ENCODE measurements at regions not wholly inside any gene's neighbourhood (a gene's known extent, or its start where the extent isn't known, plus 50 kb on each side); places are given as distances from the start of the nearest gene placed in this dataset.
"Not testable (repeated sequence)": the region's sequence is repeated elsewhere in the genome, so short reads cannot be mapped to it uniquely, and the experiment has no call there.

DNA sequence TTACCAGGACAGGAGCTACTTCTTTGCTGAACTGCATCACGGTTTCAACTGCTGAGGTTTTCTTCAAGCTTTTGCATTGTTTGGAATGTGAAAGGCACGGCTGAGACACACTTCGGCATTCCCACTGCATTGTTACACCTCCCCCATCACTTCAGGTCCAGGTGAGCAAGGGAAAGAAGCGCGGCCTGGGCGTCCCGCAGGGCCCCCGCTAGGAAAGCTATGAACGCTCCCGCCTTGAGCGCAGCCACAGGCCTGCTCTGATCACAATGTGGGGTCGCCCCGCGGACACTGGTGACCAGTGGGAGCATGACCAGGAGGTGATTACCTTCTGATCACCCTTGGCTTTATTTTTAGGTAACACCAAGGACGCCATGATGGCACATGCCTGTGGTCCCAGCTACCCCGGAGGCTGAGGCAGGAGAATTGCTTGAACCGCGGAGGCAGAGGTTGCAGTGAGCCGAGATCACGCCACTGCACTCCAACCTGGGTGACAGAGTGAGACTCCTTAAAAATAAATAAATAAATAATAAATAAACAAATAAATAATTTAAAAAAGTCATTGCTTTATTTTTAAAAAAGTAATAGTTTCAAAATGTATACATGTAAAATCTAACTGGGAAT lies 82.2 kb upstream of the ANTXRL start:
- DNase-seq = not testable (repeated sequence)

- not testable (repeated sequence) for DNase-seq
Observed at GRCh38 chr10:46210427-46210826, 76.4 kb upstream of the ANTXRL start.

DNA sequence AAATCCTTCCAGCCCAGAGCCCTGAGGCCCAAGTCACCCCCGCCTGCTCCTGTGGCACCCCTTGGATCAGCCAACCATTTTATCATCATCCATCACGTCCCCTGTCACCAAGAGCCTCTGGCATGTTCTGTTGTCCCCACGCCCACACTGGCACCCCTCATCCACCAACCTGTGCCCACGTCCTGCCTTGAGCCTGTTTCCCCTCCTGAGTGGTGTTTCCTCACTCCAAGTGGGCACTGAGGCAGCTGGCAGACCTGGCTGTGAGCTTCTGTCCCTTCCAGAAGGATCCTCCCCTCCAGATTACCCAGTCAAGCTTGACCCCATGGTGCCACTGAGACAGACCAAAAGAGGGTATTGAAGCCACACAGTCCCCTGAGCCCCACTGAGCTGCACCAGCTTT lies 71.4 kb upstream of the ANTXRL start:
- DNase-seq = no peak

- DNase-seq = no peak
Observed at GRCh38 chr10:46216003-46216634, 70.7 kb upstream of the ANTXRL start.

DNA sequence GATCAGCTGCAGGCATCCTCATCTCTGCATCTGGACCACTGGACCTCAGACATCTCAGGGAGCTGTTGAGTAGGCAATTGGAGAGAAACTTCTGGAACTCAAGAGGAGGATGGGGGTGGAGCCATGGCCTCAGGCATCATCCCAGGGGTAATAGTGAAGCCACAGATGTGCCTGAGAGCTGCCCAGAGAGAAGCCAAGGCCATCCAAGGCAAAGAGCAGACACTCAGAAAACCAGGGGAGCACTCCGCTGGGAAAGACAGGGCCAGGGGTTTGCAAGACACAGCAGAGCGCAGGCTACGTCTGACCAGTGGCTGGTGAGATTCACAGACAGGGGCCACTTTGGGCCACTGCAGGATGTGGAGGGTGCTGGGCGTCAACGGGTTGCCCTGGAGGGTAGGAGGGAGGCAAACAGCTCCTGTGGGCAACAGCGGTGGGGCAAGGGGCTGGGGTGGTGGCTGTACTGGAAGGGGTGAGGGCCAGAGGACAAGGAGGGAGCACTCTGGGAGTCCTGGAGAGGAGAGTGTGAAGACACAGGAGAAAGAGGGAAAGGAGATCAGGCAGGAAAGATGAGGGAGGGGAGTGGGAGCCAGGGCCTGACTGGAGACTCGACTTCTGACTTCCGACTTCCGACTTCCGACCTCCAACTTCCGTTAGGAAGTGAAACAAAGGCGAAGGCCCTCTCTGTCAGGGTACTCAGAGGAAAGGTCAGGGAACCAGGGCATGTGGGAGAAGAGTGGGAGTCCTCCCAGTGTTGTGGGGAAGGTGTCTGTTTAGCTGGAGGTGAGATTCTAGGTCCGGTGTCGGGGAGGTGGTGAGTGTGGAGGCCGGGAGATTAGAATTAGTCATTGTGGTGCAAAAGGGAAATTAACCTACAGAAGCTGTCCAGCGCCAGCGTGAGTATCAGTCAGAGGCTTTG lies 69.7 kb upstream of the ANTXRL start:
- no peak for DNase-seq

DNA sequence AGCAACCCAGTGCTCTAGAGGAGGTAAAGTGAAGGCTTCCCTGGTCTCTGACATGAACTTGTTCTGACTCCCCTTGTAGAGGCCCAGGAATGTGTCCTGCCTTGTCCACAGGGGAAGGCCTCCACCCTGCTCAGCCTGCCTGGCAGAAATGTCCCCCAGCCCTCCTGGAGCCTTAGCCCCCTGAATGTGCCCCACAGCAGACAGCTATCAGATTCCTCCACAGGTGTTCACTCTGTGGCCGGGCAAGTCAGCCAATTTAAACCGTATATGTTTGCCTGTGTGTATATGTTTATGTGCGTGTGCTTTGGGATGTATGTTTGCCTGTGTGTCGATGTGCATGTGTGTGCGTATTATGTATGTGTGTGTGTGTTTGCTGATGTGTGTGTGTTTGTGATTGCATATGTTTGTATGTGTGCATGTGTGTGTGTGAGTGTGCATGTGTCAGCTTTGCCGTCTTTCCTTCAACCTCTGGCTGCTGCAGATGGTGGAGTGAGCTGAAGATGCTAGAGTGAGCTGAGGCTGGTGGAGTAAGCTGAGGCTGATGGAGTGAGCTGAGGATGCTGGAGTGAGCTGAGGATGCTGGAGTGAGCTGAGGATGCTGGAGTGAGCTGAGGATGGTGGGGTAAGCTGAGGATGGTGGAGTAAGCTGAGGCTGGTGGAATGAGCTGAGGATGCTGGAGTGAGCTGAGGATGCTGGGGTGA lies 68.9 kb upstream of the ANTXRL start:
- DNase-seq = no peak

DNA sequence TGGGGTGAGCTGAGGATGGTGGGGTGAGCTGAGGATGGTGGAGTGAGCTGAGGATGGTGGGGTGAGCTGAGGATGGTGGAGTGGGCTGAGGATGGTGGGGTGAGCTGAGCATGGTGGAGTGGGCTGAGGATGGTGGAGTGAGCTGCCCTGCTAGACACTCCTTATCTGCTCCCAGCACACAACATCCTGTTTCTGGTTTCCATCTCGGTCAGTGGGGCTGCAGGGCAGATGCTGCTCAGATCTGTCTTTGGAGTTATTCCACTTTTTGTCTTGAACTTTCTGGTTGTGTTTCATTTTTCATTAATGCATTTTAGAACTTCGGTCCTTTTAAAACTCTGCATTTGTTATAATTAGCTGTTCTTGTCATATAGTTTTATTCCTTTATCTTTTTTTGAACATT lies 67.9 kb upstream of the ANTXRL start:
- no peak for DNase-seq

GRCh38 chr10:46219431-46219990 lies 67.3 kb upstream of the ANTXRL start:
- DNase-seq = not testable (repeated sequence)

GRCh38 chr10:46220187-46220586 lies 66.6 kb upstream of the ANTXRL start:
- DNase-seq = no peak

- DNase-seq = peak; percentile 60
Observed at GRCh38 chr10:46220872-46221538, 65.8 kb upstream of the ANTXRL start.

DNA sequence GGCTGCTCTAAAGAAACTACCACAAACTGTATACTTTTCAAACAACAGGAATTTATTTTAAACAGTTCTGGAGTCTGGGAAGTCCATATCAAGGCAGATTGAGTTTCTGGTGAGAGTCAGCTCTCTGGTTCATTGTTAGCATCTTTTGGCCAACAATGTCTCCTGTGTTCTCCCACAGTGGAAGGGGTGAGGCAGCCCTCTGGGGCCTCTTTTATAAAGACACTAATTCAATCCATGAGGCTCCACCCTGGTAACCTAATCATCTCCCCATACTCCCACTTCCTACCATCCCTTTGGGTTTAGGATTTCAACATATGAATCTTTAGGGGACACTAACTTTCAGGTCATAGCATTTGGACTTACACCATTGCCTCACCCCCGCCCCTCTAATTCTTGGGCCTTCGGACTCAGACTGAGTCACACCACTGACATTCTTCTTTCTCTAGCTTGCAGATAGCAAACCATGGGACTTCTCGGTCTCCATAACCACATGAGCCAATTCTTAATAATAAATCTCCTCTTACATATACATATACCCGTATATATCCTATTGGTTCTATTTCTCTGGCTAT lies 64.3 kb upstream of the ANTXRL start:
- DNase-seq = no peak

GRCh38 chr10:46223064-46223480 lies 63.7 kb upstream of the ANTXRL start:
- DNase-seq = peak; percentile 62

- DNase-seq = peak; percentile 55
Observed at GRCh38 chr10:46223626-46224413, 63.0 kb upstream of the ANTXRL start.

DNA sequence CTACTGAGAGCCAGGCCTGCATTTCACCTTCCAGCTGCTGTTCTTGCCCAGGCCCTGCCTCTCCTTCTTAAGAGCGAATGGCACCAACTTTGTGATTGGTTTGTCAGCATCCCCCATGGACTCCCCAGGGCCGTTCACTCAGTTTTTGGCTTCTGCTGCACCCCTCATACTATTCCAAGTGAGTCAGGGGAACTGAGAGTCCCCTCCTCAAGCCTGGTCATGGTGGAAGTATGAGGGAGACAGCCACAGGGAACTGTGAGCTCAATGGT lies 62.4 kb upstream of the ANTXRL start:
- no peak for DNase-seq

DNA sequence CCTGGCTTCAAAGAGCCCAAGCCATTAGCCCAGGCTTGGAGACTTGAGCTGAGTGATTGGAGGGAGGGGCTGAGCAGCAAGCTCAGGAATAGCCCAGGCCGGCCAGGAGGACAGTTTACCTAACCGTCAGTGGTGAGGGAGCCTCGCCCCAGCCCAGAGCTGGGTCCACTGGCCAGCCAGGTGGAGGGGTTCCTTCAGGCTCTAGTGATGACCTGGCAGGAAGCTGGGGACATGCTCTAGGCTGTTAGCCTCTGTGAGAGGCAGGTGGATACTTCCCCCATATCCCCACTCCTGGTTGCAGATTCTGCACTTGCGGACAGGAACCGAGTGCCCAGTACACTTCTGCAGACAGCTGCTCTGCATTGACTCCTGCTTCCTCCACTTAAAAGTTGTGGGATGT lies 61.2 kb upstream of the ANTXRL start:
- DNase-seq = no peak

DNA sequence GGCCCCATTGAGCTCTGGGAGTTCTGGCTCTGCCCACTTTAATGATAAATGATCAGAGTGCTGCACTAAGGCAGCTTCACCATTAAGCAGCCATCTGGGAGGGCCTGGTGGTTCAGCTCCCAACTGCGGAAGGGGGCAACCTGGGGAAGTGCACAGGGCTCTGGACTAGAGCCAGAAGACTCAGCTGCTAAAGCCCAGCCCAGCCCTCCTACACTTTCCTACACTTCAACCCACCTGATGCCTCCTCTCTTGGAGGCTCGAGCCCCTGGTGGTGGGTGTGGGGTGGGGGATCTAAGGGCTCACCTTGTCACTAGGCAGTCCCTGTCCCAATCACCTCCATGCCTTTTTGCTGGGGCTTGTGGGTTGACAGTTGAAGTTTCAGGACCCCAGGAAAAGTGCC lies 60.6 kb upstream of the ANTXRL start:
- peak; percentile 47 for DNase-seq

DNA sequence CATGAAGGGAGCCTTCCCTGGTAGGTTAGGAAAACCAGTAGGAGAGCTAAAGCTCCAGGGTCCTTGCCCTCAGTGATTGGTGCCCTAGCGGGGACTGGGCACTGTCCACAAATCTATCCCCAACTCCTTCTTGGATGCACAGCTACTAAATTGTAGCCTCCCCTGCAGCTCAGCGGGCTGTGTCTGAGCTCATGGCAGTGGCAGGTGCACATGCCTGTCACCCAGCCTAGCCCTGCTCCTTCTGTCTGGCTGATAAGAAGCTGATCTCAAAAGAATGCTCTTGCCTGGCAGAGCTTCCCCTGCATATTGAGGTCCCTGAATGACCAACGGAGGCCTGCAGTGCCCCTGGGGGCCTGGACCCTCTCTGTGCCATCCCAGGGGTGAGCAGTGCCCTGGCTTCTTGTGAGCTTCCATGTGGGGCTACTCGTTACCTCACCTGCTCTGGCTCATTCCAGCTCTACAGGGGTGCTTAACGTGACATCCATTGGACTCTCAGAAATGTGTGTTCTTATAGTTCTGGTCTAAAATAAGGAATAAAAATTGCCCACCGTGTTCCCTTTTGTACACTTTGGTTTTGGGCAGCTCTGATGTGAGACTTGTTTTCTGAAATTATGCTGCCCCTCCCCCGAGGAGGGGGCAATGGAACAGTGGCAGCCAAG lies 59.8 kb upstream of the ANTXRL start:
- DNase-seq = peak; percentile 50

DNA sequence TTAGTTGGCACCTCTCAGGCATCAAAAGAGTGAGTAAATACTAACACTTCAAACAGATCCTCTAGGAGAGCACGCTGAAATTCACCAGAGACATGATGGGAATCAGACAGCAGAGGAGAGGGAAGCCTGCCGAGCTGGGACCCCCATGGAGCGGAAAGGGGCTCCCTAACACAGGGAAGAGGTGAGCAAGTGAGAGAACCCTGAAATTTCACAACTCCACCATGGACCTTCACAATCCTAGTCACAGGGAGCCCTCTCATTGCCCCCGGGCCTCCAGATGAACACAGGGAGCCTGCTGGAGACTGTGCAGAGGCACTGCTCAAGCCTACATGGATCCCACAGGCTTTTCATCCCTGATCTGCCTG lies 59.2 kb upstream of the ANTXRL start:
- no peak for DNase-seq

- DNase-seq = peak; percentile 53
Observed at GRCh38 chr10:46227936-46228562, 58.7 kb upstream of the ANTXRL start.

GRCh38 chr10:46228563-46229071 lies 58.2 kb upstream of the ANTXRL start:
- DNase-seq = peak; percentile 81

All from activated effector memory CD4-positive, alpha-beta T cell treated with anti-CD3 and anti-CD28 coated beads, Interleukin-2, amount 50 U/mL, for 16 hours (primary cell).